ENCODE measurements at regions not wholly inside any gene's neighbourhood (a gene's known extent, or its start where the extent isn't known, plus 50 kb on each side); places are given as distances from the start of the nearest gene placed in this dataset.

GRCh38 chr7:52317921-52318320, 717.5 kb upstream of the POM121L12 start:
- no peak overlapping the region for H3K27ac Mint-ChIP-seq (ENCODE audit: unreplicated experiment)
- peaks cover 4% of the 10 kb centered on the region for H3K27me3 Mint-ChIP-seq (ENCODE audit: unreplicated experiment)
- no peaks in the 10 kb centered on the region for H3K36me3 Mint-ChIP-seq (ENCODE audit: unreplicated experiment)
- peaks cover 4% of the 10 kb centered on the region for H3K9me3 Mint-ChIP-seq (ENCODE audit: unreplicated experiment)
- DNase-seq: no peak
- no peak overlapping the region for H3K4me3 Mint-ChIP-seq (ENCODE audit: unreplicated experiment)
- no peak for TF ChIP-seq CTCF (IDR thresholded peaks at IDR 0.05; ENCODE audit: partially characterized antibody, unreplicated experiment)
- H3K4me1 Mint-ChIP-seq (ENCODE audit: low read depth, unreplicated experiment): no peaks in the 10 kb centered on the region

- H3K27me3 Mint-ChIP-seq (ENCODE audit: unreplicated experiment): peaks cover 4% of the 10 kb centered on the region
- H3K4me3 Mint-ChIP-seq (ENCODE audit: unreplicated experiment): no peak overlapping the region
- H3K27ac Mint-ChIP-seq (ENCODE audit: unreplicated experiment): no peak overlapping the region
- no peaks in the 10 kb centered on the region for H3K4me1 Mint-ChIP-seq (ENCODE audit: low read depth, unreplicated experiment)
- H3K36me3 Mint-ChIP-seq (ENCODE audit: unreplicated experiment): no peaks in the 10 kb centered on the region
- TF ChIP-seq CTCF (IDR thresholded peaks at IDR 0.05; ENCODE audit: partially characterized antibody, unreplicated experiment): no peak
- no peak for DNase-seq
- H3K9me3 Mint-ChIP-seq (ENCODE audit: unreplicated experiment): no peaks in the 10 kb centered on the region
Observed at GRCh38 chr7:52311886-52312285, 723.5 kb upstream of the POM121L12 start.

- Mint-ChIP-seq H3K36me3 (ENCODE audit: unreplicated experiment) (no peaks in the 10 kb centered on the region), H3K27ac (ENCODE audit: unreplicated experiment) (no peak overlapping the region), H3K4me3 (ENCODE audit: unreplicated experiment) (no peak overlapping the region), H3K9me3 (ENCODE audit: unreplicated experiment) (no peaks in the 10 kb centered on the region), H3K27me3 (ENCODE audit: unreplicated experiment) (peaks cover 2% of the 10 kb centered on the region), H3K4me1 (ENCODE audit: low read depth, unreplicated experiment) (no peaks in the 10 kb centered on the region)
- no peak for TF ChIP-seq CTCF (IDR thresholded peaks at IDR 0.05; ENCODE audit: partially characterized antibody, unreplicated experiment)
- no peak for DNase-seq
Observed at GRCh38 chr7:52309631-52310030, 725.8 kb upstream of the POM121L12 start.

GRCh38 chr7:52302765-52303520, 732.5 kb upstream of the POM121L12 start:
- no peak for TF ChIP-seq CTCF (IDR thresholded peaks at IDR 0.05; ENCODE audit: partially characterized antibody, unreplicated experiment)
- Mint-ChIP-seq H3K4me3 (ENCODE audit: unreplicated experiment) (no peak overlapping the region), H3K27ac (ENCODE audit: unreplicated experiment) (no peak overlapping the region), H3K4me1 (ENCODE audit: low read depth, unreplicated experiment) (no peaks in the 10 kb centered on the region), H3K27me3 (ENCODE audit: unreplicated experiment) (peaks cover 5% of the 10 kb centered on the region), H3K36me3 (ENCODE audit: unreplicated experiment) (no peaks in the 10 kb centered on the region), H3K9me3 (ENCODE audit: unreplicated experiment) (no peaks in the 10 kb centered on the region)
- DNase-seq: peak; percentile 24

- Mint-ChIP-seq H3K27me3 (ENCODE audit: unreplicated experiment) (peaks cover 4% of the 10 kb centered on the region), H3K27ac (ENCODE audit: unreplicated experiment) (no peak overlapping the region), H3K4me3 (ENCODE audit: unreplicated experiment) (no peak overlapping the region), H3K9me3 (ENCODE audit: unreplicated experiment) (no peaks in the 10 kb centered on the region), H3K4me1 (ENCODE audit: low read depth, unreplicated experiment) (no peaks in the 10 kb centered on the region), H3K36me3 (ENCODE audit: unreplicated experiment) (no peaks in the 10 kb centered on the region)
- no peak for DNase-seq
- no peak for TF ChIP-seq CTCF (IDR thresholded peaks at IDR 0.05; ENCODE audit: partially characterized antibody, unreplicated experiment)
Observed at GRCh38 chr7:52297128-52297527, 738.3 kb upstream of the POM121L12 start.
